ENCODE measurements at regions not wholly inside any gene's neighbourhood (a gene's known extent, or its start where the extent isn't known, plus 50 kb on each side); places are given as distances from the start of the nearest gene placed in this dataset.

DNA sequence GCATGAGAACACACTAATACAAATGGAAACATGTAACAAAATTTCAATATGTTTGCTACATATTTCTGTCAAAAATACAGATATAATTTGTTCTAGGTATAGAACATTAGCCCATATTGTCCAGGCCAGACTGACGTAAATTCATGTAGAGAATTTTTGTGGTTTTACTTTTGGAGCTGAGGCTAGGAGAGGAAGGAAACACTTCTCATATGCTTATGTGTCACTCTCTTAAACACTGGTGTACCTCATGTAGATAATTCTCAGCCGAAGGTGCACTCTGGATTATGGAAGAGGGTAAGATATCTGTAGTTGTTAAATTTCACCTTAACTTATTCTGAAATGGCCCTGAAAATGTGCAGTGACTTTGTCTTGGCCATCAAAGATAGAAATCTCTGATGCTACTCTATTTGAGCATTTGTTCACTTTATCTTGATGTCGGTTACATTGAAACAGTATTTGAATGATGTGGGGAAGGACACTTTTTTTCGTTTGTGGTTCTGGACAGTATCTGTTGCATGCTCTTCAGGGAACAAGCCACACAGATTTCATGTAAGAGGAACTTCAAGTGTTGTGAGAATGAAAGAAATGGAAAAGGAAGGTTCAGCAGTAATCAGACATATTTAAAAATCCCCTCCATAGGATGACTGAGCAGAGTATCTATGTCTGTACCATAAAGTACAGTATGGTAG, 202.7 kb downstream of the SPATA31D1 start:
- TF ChIP-seq, protein P1, sequence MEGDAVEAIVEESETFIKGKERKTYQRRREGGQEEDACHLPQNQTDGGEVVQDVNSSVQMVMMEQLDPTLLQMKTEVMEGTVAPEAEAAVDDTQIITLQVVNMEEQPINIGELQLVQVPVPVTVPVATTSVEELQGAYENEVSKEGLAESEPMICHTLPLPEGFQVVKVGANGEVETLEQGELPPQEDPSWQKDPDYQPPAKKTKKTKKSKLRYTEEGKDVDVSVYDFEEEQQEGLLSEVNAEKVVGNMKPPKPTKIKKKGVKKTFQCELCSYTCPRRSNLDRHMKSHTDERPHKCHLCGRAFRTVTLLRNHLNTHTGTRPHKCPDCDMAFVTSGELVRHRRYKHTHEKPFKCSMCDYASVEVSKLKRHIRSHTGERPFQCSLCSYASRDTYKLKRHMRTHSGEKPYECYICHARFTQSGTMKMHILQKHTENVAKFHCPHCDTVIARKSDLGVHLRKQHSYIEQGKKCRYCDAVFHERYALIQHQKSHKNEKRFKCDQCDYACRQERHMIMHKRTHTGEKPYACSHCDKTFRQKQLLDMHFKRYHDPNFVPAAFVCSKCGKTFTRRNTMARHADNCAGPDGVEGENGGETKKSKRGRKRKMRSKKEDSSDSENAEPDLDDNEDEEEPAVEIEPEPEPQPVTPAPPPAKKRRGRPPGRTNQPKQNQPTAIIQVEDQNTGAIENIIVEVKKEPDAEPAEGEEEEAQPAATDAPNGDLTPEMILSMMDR (conservative IDR thresholded peaks at IDR 0.05; ENCODE audit: low read length), result no peak
- no peak for TF ChIP-seq EZH2phosphoT487 (IDR thresholded peaks at IDR 0.05; ENCODE audit: borderline replicate concordance)

All from Loucy (cell line).